GM12891 (cell line): ENCODE measurements at regions not wholly inside any gene's neighbourhood (a gene's known extent, or its start where the extent isn't known, plus 50 kb on each side); places are given as distances from the start of the nearest gene placed in this dataset.

ENCODE experiments used
- POLR2A ChIP-seq: IDR thresholded peaks from 2 replicates; pipeline ENCODE4 v1.6.1; 2011; ENCODE audit warnings: low read depth, low read length, control low read depth
- POLR2AphosphoS5 ChIP-seq: IDR thresholded peaks from 2 replicates; pipeline ENCODE4 v1.6.1; 2011; ENCODE audit warnings: low read depth, low read length, control low read depth
- SPI1 ChIP-seq: IDR thresholded peaks from 2 replicates; pipeline ENCODE4 v1.6.1; 2011; ENCODE audit warnings: low read depth, low read length, control low read depth
- TAF1 ChIP-seq: IDR thresholded peaks from 2 replicates; pipeline ENCODE4 v1.6.1; 2011; ENCODE audit warnings: low read depth, low read length, control low read depth

DNA sequence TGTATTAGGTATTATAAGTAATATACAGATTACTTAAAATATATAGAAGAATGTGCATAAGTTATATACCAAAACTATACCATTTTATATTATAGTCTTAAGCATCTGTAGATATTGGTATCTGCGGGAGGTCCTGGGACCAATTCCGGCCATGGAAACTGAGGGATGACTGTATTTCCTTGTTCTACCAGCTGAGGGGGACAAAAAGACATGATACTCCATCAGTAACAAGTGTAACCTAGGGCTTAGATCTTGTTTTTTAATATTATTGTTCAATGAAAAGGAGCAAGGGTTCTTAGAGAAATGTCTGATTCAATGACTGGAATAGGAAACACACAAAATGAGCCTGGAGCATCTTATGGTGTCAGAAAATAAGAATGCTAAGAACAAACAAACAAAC lies 752.5 kb downstream of the CCSER2 start:
- TF ChIP-seq POLR2AphosphoS5 (no peak), POLR2A (no peak), TAF1 (no peak), SPI1 (no peak)
